GM21390 (cell line): ENCODE measurements at regions not wholly inside any gene's neighbourhood (a gene's known extent, or its start where the extent isn't known, plus 50 kb on each side); places are given as distances from the start of the nearest gene placed in this dataset.

ENCODE experiments used
- ATAC-seq: cut with Tn5 transposase; IDR thresholded peaks from one replicate; pipeline ENCODE4 v1.9.1; 2021; ENCODE audit not compliant: unreplicated experiment

- ATAC-seq, result no peak
These were observed 201.4 kb upstream of the EEA1 start for GRCh38 chr12:93130366-93131054.

- ATAC-seq, result no peak
These were observed 204.3 kb upstream of the EEA1 start for GRCh38 chr12:93133361-93133760.

- no peak for ATAC-seq
These were observed 205.2 kb upstream of the EEA1 start for GRCh38 chr12:93134175-93134890.

GRCh38 chr12:93134893-93135285 lies 205.8 kb upstream of the EEA1 start:
- ATAC-seq, result no peak

GRCh38 chr12:93135286-93136239 lies 206.5 kb upstream of the EEA1 start:
- peak; percentile 38 for ATAC-seq

GRCh38 chr12:93136253-93137055 lies 207.4 kb upstream of the EEA1 start:
- ATAC-seq, result no peak

GRCh38 chr12:93137656-93138612 lies 208.8 kb upstream of the EEA1 start:
- peak; percentile 33 for ATAC-seq

GRCh38 chr12:93139028-93139665 lies 210.1 kb upstream of the EEA1 start:
- ATAC-seq, result peak; percentile 60

- no peak for ATAC-seq
These were observed 211.2 kb upstream of the EEA1 start for GRCh38 chr12:93140325-93140724.

GRCh38 chr12:93140801-93141200 lies 211.7 kb upstream of the EEA1 start:
- no peak for ATAC-seq

- ATAC-seq, result no peak
These were observed 213.8 kb upstream of the EEA1 start for GRCh38 chr12:93142881-93143280.

GRCh38 chr12:93144109-93144508 lies 215.0 kb upstream of the EEA1 start:
- no peak for ATAC-seq

- no peak for ATAC-seq
These were observed 216.0 kb upstream of the EEA1 start for GRCh38 chr12:93145086-93145485.

- no peak for ATAC-seq
These were observed 217.3 kb upstream of the EEA1 start for GRCh38 chr12:93146263-93146939.

GRCh38 chr12:93146970-93147369 lies 217.9 kb upstream of the EEA1 start:
- no peak for ATAC-seq

GRCh38 chr12:93148412-93148811 lies 219.3 kb upstream of the EEA1 start:
- ATAC-seq, result no peak

- ATAC-seq, result no peak
These were observed 220.1 kb upstream of the EEA1 start for GRCh38 chr12:93149229-93149628.

GRCh38 chr12:93151079-93151762 lies 222.1 kb upstream of the EEA1 start:
- no peak for ATAC-seq
